Activated naive CD8-positive, alpha-beta T cell treated with anti-CD3 and anti-CD28 coated beads, Interleukin-2, amount 50 U/mL, for 24 hours (primary cell): ENCODE measurements at regions not wholly inside any gene's neighbourhood (a gene's known extent, or its start where the extent isn't known, plus 50 kb on each side); places are given as distances from the start of the nearest gene placed in this dataset.

Source experiments
- ATAC-seq: fragments of 150-1000 bp; cut with Tn5 transposase; one replicate; pipeline ENCODE4 v1.10.0; 2021
- DNase-seq: peaks from one replicate; pipeline ENCODE4 v3.0.0; 2021
- H3K27ac Mint-ChIP-seq: one replicate; pipeline ENCODE4 v1.8.0; 2021; ENCODE audit warnings: mild to moderate bottlenecking, mixed read lengths
- H3K27me3 Mint-ChIP-seq: one replicate; pipeline ENCODE4 v1.8.0; 2021; ENCODE audit warnings: mixed read lengths
- H3K36me3 Mint-ChIP-seq: one replicate; pipeline ENCODE4 v1.8.0; 2021; ENCODE audit warnings: low read depth, mixed read lengths
- H3K4me1 Mint-ChIP-seq: one replicate; pipeline ENCODE4 v1.8.0; 2021; ENCODE audit warnings: mixed read lengths
- H3K4me3 Mint-ChIP-seq: one replicate; pipeline ENCODE4 v1.8.0; 2021; ENCODE audit warnings: mild to moderate bottlenecking, moderate library complexity, mixed read lengths
- H3K9me3 Mint-ChIP-seq: one replicate; pipeline ENCODE4 v1.8.0; 2021; ENCODE audit warnings: mixed read lengths

GRCh38 chr3:56917361-56918110 lies 115.8 kb upstream of the ARHGEF3 start:
- peak overlapping the region; percentile 94 for H3K27ac Mint-ChIP-seq
- no peaks in the 10 kb centered on the region for H3K36me3 Mint-ChIP-seq
- ATAC-seq (no peak), DNase-seq (no peak)
- peak overlapping the region; percentile 88 for H3K4me3 Mint-ChIP-seq
- no peaks in the 10 kb centered on the region for H3K27me3 Mint-ChIP-seq
- no peaks in the 10 kb centered on the region for H3K9me3 Mint-ChIP-seq
- peaks cover 85% of the 10 kb centered on the region for H3K4me1 Mint-ChIP-seq

- Mint-ChIP-seq H3K36me3 (no peaks in the 10 kb centered on the region), H3K9me3 (no peaks in the 10 kb centered on the region), H3K27me3 (no peaks in the 10 kb centered on the region), H3K4me1 (peaks cover 78% of the 10 kb centered on the region), H3K4me3 (peak overlapping the region; percentile 88), H3K27ac (peak overlapping the region; percentile 94)
- DNase-seq (no peak), ATAC-seq (peak; percentile 44)
These were observed 115.1 kb upstream of the ARHGEF3 start for GRCh38 chr3:56916716-56917360.

GRCh38 chr3:56915966-56916586 lies 114.3 kb upstream of the ARHGEF3 start:
- peak overlapping the region; percentile 88 for H3K4me3 Mint-ChIP-seq
- no peaks in the 10 kb centered on the region for H3K36me3 Mint-ChIP-seq
- H3K27me3 Mint-ChIP-seq = no peaks in the 10 kb centered on the region
- H3K4me1 Mint-ChIP-seq = peaks cover 71% of the 10 kb centered on the region
- peak; percentile 86 for ATAC-seq
- H3K9me3 Mint-ChIP-seq = no peaks in the 10 kb centered on the region
- peak; percentile 73 for DNase-seq
- peak overlapping the region; percentile 94 for H3K27ac Mint-ChIP-seq

- DNase-seq (no peak), ATAC-seq (no peak)
- peak overlapping the region; percentile 94 for H3K27ac Mint-ChIP-seq
- H3K9me3 Mint-ChIP-seq = no peaks in the 10 kb centered on the region
- H3K36me3 Mint-ChIP-seq = peaks cover 3% of the 10 kb centered on the region
- H3K4me1 Mint-ChIP-seq = peaks cover 62% of the 10 kb centered on the region
- H3K27me3 Mint-ChIP-seq = no peaks in the 10 kb centered on the region
- peak overlapping the region; percentile 88 for H3K4me3 Mint-ChIP-seq
These were observed 112.9 kb upstream of the ARHGEF3 start for GRCh38 chr3:56914646-56915045.

GRCh38 chr3:56911363-56911762 lies 109.6 kb upstream of the ARHGEF3 start:
- ATAC-seq (no peak), DNase-seq (no peak)
- no peak overlapping the region for H3K27ac Mint-ChIP-seq
- peaks cover 7% of the 10 kb centered on the region for H3K36me3 Mint-ChIP-seq
- peaks cover 48% of the 10 kb centered on the region for H3K4me1 Mint-ChIP-seq
- H3K27me3 Mint-ChIP-seq = no peaks in the 10 kb centered on the region
- H3K9me3 Mint-ChIP-seq = no peaks in the 10 kb centered on the region
- H3K4me3 Mint-ChIP-seq = no peak overlapping the region

GRCh38 chr3:56909349-56909748 lies 107.6 kb upstream of the ARHGEF3 start:
- Mint-ChIP-seq H3K4me1 (peaks cover 40% of the 10 kb centered on the region), H3K27me3 (no peaks in the 10 kb centered on the region), H3K27ac (no peak overlapping the region), H3K9me3 (no peaks in the 10 kb centered on the region), H3K36me3 (peaks cover 7% of the 10 kb centered on the region), H3K4me3 (no peak overlapping the region)
- ATAC-seq (no peak), DNase-seq (no peak)

GRCh38 chr3:56908004-56908403 lies 106.3 kb upstream of the ARHGEF3 start:
- Mint-ChIP-seq H3K36me3 (peaks cover 7% of the 10 kb centered on the region), H3K27me3 (no peaks in the 10 kb centered on the region), H3K9me3 (no peaks in the 10 kb centered on the region), H3K27ac (no peak overlapping the region), H3K4me3 (no peak overlapping the region), H3K4me1 (peaks cover 37% of the 10 kb centered on the region)
- ATAC-seq = no peak
- DNase-seq = no peak

- Mint-ChIP-seq H3K4me3 (no peak overlapping the region), H3K9me3 (no peaks in the 10 kb centered on the region), H3K27ac (peak overlapping the region; percentile 25), H3K36me3 (peaks cover 6% of the 10 kb centered on the region), H3K4me1 (peaks cover 60% of the 10 kb centered on the region), H3K27me3 (no peaks in the 10 kb centered on the region)
- ATAC-seq (no peak), DNase-seq (no peak)
These were observed 102.9 kb upstream of the ARHGEF3 start for GRCh38 chr3:56904552-56905215.

GRCh38 chr3:56903231-56903782 lies 101.6 kb upstream of the ARHGEF3 start:
- no peak overlapping the region for H3K27ac Mint-ChIP-seq
- ATAC-seq (no peak), DNase-seq (no peak)
- H3K27me3 Mint-ChIP-seq = no peaks in the 10 kb centered on the region
- peaks cover 7% of the 10 kb centered on the region for H3K36me3 Mint-ChIP-seq
- no peak overlapping the region for H3K4me3 Mint-ChIP-seq
- peaks cover 54% of the 10 kb centered on the region for H3K4me1 Mint-ChIP-seq
- no peaks in the 10 kb centered on the region for H3K9me3 Mint-ChIP-seq

GRCh38 chr3:56902468-56903160 lies 100.9 kb upstream of the ARHGEF3 start:
- Mint-ChIP-seq H3K36me3 (peaks cover 7% of the 10 kb centered on the region), H3K27ac (peak overlapping the region; percentile 35), H3K4me3 (no peak overlapping the region), H3K9me3 (no peaks in the 10 kb centered on the region), H3K4me1 (peaks cover 50% of the 10 kb centered on the region), H3K27me3 (no peaks in the 10 kb centered on the region)
- DNase-seq (no peak), ATAC-seq (no peak)

- Mint-ChIP-seq H3K36me3 (peaks cover 13% of the 10 kb centered on the region), H3K4me3 (no peak overlapping the region), H3K9me3 (no peaks in the 10 kb centered on the region), H3K4me1 (peaks cover 59% of the 10 kb centered on the region), H3K27me3 (no peaks in the 10 kb centered on the region), H3K27ac (no peak overlapping the region)
- ATAC-seq (no peak), DNase-seq (no peak)
These were observed 99.1 kb upstream of the ARHGEF3 start for GRCh38 chr3:56900801-56901200.

- Mint-ChIP-seq H3K4me3 (no peak overlapping the region), H3K27ac (no peak overlapping the region), H3K9me3 (no peaks in the 10 kb centered on the region), H3K4me1 (peaks cover 63% of the 10 kb centered on the region), H3K36me3 (peaks cover 15% of the 10 kb centered on the region), H3K27me3 (no peaks in the 10 kb centered on the region)
- ATAC-seq = no peak
- DNase-seq = no peak
These were observed 98.1 kb upstream of the ARHGEF3 start for GRCh38 chr3:56899851-56900250.

GRCh38 chr3:56899078-56899477 lies 97.3 kb upstream of the ARHGEF3 start:
- Mint-ChIP-seq H3K9me3 (no peaks in the 10 kb centered on the region), H3K4me3 (no peak overlapping the region), H3K27ac (no peak overlapping the region), H3K36me3 (peaks cover 15% of the 10 kb centered on the region), H3K4me1 (peaks cover 66% of the 10 kb centered on the region), H3K27me3 (no peaks in the 10 kb centered on the region)
- ATAC-seq (no peak), DNase-seq (no peak)

- Mint-ChIP-seq H3K27ac (no peak overlapping the region), H3K9me3 (no peaks in the 10 kb centered on the region)
These were observed 94.6 kb upstream of the ARHGEF3 start for GRCh38 chr3:56896357-56896756.

More at GRCh38 chr3:56896357-56896756, 94.6 kb upstream of the ARHGEF3 start:
- DNase-seq = no peak
- no peaks in the 10 kb centered on the region for H3K27me3 Mint-ChIP-seq
- no peak for ATAC-seq
- H3K36me3 Mint-ChIP-seq = peaks cover 13% of the 10 kb centered on the region
- peaks cover 69% of the 10 kb centered on the region for H3K4me1 Mint-ChIP-seq
- H3K4me3 Mint-ChIP-seq = no peak overlapping the region
